Uterus (tissue), 2 donors: ENCODE measurements at regions not wholly inside any gene's neighbourhood (a gene's known extent, or its start where the extent isn't known, plus 50 kb on each side); places are given as distances from the start of the nearest gene placed in this dataset.

Source experiments
- POLR2A ChIP-seq, 2 donors: fragments of 450-650 bp; IDR thresholded peaks; one replicate each; pipeline ENCODE4 v1.6.1; 2016; ENCODE audit warnings: antibody characterized with exemption in 2 of 2, mild to moderate bottlenecking in 1 of 2, moderate library complexity in 1 of 2
- TF ChIP-seq, protein P1 (sequence below), 4 experiments: fragments of 200-600 bp in 2 of 4; fragments of 450-650 bp in 2 of 4; sonication (generic) in 2 of 4; IDR thresholded peaks; one replicate each; pipeline ENCODE4 v1.5.1; 2016 to 2019; ENCODE audit warnings: antibody characterized with exemption in 4 of 4, mild to moderate bottlenecking in 2 of 4, moderate library complexity in 1 of 4

GRCh38 chr6:150765067-150765764 lies 100.3 kb upstream of the MTHFD1L start:
- TF ChIP-seq, protein P1, sequence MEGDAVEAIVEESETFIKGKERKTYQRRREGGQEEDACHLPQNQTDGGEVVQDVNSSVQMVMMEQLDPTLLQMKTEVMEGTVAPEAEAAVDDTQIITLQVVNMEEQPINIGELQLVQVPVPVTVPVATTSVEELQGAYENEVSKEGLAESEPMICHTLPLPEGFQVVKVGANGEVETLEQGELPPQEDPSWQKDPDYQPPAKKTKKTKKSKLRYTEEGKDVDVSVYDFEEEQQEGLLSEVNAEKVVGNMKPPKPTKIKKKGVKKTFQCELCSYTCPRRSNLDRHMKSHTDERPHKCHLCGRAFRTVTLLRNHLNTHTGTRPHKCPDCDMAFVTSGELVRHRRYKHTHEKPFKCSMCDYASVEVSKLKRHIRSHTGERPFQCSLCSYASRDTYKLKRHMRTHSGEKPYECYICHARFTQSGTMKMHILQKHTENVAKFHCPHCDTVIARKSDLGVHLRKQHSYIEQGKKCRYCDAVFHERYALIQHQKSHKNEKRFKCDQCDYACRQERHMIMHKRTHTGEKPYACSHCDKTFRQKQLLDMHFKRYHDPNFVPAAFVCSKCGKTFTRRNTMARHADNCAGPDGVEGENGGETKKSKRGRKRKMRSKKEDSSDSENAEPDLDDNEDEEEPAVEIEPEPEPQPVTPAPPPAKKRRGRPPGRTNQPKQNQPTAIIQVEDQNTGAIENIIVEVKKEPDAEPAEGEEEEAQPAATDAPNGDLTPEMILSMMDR (IDR thresholded peaks at IDR 0.05) = no peak
- no peak for TF ChIP-seq POLR2A (IDR thresholded peaks at IDR 0.05)
